ENCODE measurements at regions not wholly inside any gene's neighbourhood (a gene's known extent, or its start where the extent isn't known, plus 50 kb on each side); places are given as distances from the start of the nearest gene placed in this dataset.

DNA sequence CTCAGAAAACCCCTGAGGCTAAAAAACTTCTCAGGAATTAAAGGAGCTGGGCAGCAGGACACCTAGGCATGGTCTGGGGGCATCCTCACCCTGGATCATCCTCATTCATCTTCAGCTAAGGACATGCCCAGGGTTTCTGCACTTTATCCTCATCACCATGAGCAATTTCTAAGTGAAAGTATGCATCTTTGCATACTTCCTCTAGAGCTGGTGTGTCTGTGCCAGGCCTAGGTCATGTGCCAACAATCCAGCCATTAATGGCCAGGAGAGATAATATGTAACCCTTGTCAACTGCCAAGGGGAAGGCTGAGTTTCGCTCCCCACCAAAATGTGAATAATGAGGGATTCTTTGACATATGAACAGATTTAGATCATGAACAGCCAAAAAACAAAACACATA, 160.5 kb downstream of the KITLG start:
- TF ChIP-seq, protein P1, sequence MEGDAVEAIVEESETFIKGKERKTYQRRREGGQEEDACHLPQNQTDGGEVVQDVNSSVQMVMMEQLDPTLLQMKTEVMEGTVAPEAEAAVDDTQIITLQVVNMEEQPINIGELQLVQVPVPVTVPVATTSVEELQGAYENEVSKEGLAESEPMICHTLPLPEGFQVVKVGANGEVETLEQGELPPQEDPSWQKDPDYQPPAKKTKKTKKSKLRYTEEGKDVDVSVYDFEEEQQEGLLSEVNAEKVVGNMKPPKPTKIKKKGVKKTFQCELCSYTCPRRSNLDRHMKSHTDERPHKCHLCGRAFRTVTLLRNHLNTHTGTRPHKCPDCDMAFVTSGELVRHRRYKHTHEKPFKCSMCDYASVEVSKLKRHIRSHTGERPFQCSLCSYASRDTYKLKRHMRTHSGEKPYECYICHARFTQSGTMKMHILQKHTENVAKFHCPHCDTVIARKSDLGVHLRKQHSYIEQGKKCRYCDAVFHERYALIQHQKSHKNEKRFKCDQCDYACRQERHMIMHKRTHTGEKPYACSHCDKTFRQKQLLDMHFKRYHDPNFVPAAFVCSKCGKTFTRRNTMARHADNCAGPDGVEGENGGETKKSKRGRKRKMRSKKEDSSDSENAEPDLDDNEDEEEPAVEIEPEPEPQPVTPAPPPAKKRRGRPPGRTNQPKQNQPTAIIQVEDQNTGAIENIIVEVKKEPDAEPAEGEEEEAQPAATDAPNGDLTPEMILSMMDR (IDR thresholded peaks at IDR 0.05; ENCODE audit: low read depth, low read length, missing control alignments): no peak
- DNase-seq (ENCODE audit: low read depth): no peak
- no peak overlapping the region for H3K4me3 ChIP-seq (ENCODE audit: low read depth, low read length)

DNA sequence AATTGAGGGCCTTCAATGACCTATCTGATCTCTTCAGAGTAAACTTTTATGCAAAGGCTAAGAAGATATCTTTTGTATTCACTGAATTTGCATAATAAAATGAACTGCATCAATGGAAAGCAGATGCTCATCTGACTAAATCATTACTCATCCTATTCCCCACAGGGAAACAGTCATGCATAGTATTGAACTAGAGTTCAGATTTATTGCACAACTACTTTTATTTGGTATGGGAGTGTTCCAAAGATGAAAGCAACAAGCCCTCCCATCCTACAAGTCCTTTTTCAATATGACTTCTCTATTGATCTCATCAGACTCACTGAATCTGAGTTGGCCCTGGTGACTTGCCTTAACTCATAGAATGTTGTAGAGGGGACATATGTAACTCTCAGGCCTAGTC, 159.8 kb downstream of the KITLG start:
- no peak for DNase-seq (ENCODE audit: low read depth)
- TF ChIP-seq, protein P1 (IDR thresholded peaks at IDR 0.05; ENCODE audit: low read depth, low read length, missing control alignments): no peak

DNA sequence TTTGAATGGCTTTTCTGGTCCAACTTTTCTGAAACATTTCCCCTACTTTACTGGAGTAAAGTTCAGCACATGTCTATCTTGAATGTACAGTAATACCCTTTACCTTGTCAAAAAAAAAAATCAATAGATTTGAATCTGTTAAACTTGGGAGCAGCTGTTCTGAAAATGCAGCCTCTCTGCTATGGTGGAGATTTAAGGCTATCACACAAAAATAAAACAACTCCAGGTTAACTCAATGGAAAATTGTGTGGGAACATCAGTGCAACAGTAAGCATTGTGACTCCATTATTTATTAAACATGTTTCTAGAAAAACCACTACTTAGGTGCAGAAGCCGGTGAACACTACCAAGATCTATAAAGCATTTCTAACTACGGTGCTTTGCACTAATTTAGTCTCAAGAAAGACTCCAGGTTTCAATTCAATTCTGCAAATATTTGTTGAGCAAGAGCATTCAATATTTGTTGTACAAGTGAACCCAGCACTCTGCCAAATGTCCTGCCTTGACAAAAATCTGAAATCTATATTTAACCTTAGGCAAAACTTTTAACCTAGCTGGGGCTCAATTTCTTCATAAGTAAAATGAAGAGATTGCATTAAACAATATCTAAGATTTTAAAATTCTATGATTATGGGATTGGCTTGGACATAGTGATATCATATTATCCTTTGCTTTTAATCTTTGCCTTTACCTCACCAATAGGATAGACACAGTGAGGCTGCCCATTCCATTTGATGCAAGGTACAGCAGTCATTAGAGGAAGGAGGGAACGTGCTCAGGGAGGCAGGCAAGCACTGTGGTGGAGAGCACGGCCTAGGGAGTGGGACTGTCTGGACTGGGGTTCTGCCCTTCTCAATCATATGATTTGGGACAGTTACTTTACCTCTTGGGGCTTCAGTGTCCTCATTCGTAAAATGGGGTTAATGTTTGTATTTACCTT, 155.2 kb downstream of the KITLG start:
- TF ChIP-seq, protein P1 (IDR thresholded peaks at IDR 0.05; ENCODE audit: low read depth, low read length, missing control alignments): no peak
- H3K4me3 ChIP-seq (ENCODE audit: low read depth, low read length): no peak overlapping the region
- no peak for DNase-seq (ENCODE audit: low read depth)

More for the DNA sequence above, 159.8 kb downstream of the KITLG start:
- no peak overlapping the region for H3K4me3 ChIP-seq (ENCODE audit: low read depth, low read length)

DNA sequence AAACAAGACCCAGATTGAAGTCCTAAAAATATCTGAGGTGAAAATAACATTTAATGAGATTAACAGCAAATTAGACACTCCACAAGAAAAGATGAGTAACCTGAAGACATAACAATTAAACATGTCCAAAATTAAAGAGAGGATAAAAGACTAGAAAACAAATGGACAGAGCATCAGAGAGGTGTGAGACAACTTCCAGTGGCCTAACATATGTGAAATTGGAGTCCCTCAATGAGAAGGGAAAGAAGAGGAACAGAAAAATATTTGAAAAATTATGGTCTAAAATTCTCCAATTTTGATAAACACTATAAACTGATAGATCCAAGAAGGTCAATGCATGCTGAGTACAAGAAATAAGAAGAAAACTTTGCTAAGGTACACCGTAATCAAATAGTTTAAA, 151.9 kb downstream of the KITLG start:
- no peak overlapping the region for H3K4me3 ChIP-seq (ENCODE audit: low read depth, low read length)
- DNase-seq (ENCODE audit: low read depth): no peak
- TF ChIP-seq, protein P1 (IDR thresholded peaks at IDR 0.05; ENCODE audit: low read depth, low read length, missing control alignments): no peak

DNA sequence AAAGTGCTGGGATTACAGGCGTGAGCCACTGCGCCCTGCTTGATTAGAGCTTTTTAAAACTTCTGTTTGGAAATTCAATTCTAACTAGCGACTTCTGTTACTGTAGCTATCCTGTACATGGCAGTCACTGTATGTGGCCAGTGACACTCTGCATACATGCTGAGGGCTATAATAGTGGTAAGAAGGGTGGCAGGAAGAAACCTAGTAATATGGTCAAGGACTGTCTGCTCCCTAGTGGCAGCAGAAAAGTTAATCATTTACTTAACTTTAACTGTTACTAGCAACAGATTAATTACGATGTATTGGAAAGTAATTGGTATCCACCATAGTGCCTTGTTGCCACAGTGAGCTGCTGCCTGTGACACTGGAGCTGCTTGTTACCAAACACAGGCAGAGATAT, 149.0 kb downstream of the KITLG start:
- no peak for DNase-seq (ENCODE audit: low read depth)
- H3K4me3 ChIP-seq (ENCODE audit: low read depth, low read length): no peak overlapping the region
- TF ChIP-seq, protein P1 (IDR thresholded peaks at IDR 0.05; ENCODE audit: low read depth, low read length, missing control alignments): no peak

DNA sequence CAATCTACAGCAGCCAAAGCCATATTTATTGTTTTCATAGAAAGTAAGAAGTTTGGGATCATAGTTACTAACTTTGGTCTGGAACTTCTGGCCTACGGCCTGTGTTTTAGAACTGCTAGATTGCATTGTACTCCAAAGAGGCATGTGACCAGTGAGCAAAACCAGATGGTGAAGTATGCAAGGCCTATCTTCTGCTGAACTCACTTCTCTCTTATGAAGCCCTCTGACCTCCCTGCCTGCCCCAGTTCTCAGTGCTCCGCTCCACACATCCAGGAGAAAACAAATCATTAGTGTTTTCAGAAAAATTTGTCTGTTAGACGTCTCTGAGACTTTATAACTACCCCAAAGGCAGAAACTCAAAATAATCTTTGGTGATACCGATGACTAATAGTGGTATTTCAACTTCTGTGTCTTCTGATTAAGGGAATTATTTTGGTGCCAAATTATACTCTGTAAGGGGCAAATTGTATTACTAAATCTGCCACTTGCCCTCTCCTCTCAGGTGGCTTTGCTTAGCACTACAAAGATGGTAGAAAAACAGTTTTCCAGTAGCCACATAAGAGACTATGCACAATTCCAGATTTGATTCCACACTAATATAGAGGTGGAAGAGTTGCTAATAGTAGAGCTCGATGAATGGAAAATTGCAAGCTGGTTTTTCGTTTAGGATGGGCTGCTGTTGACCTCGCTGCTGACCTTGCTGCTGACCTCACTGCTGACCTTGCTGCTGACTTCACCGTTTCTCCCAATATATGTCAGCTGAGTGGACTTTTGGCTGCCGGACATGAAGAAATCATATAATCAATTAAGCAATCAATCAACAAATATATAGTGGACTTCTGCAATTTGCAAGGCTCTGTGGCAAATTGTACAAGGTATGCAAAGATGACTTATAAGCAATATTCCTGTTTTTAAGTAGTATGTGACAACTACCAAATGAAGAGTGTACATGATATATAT, 147.5 kb downstream of the KITLG start:
- TF ChIP-seq, protein P1 (IDR thresholded peaks at IDR 0.05; ENCODE audit: low read depth, low read length, missing control alignments): no peak
- DNase-seq (ENCODE audit: low read depth): no peak
- H3K4me3 ChIP-seq (ENCODE audit: low read depth, low read length): no peak overlapping the region

Measured in GM12864 (cell line).